ENCODE measurements at regions not wholly inside any gene's neighbourhood (a gene's known extent, or its start where the extent isn't known, plus 50 kb on each side); places are given as distances from the start of the nearest gene placed in this dataset.

- intact Hi-C loops (cut with DNase I), result no loop called here
- DNase-seq, result no peak
These were observed 131.2 kb upstream of the KIT start for GRCh38 chr4:54526560-54526959.

- DNase-seq, result no peak
- intact Hi-C loops (cut with DNase I), result no loop called here
These were observed 130.2 kb upstream of the KIT start for GRCh38 chr4:54527532-54527931.

GRCh38 chr4:54539500-54540029, 118.2 kb upstream of the KIT start:
- peak in 41 of 42 donors; percentile 2 to 84 (median 60) for DNase-seq
- intact Hi-C loops (cut with DNase I), result no loop called here

GRCh38 chr4:54540931-54541330, 116.8 kb upstream of the KIT start:
- peak in 1 of 42 donors; percentile 1 for DNase-seq
- intact Hi-C loops (cut with DNase I), result no loop called here

- peak in 1 of 42 donors; percentile 34 for DNase-seq
- intact Hi-C loops (cut with DNase I), result no loop called here
These were observed 116.2 kb upstream of the KIT start for GRCh38 chr4:54541426-54542118.

GRCh38 chr4:54542119-54542438, 115.7 kb upstream of the KIT start:
- intact Hi-C loops (cut with DNase I), result no loop called here
- peak in 1 of 42 donors; percentile 7 for DNase-seq

GRCh38 chr4:54542540-54543041, 115.2 kb upstream of the KIT start:
- intact Hi-C loops (cut with DNase I), result no loop called here
- DNase-seq, result peak in 3 of 42 donors; percentile 15 to 51 (median 44)

GRCh38 chr4:54543088-54543795, 114.5 kb upstream of the KIT start:
- no peak for DNase-seq
- intact Hi-C loops (cut with DNase I), result no loop called here

- intact Hi-C loops (cut with DNase I), result no loop called here
- DNase-seq, result no peak
These were observed 111.9 kb upstream of the KIT start for GRCh38 chr4:54545663-54546424.

GRCh38 chr4:54547299-54548097, 110.3 kb upstream of the KIT start:
- no peak for DNase-seq

GRCh38 chr4:54548098-54548620, 109.6 kb upstream of the KIT start:
- intact Hi-C loops (cut with DNase I), result no loop called here
- no peak for DNase-seq

More at GRCh38 chr4:54547299-54548097, 110.3 kb upstream of the KIT start:
- intact Hi-C loops (cut with DNase I), result no loop called here

- DNase-seq, result peak in 1 of 42 donors; percentile 17
- intact Hi-C loops (cut with DNase I), result no loop called here
These were observed 108.8 kb upstream of the KIT start for GRCh38 chr4:54548831-54549460.

- intact Hi-C loops (cut with DNase I), result loop anchor here (10.0 kb wide), 1 partner anchor 46 kb away; no protein-coding TSS in a partner anchor
- peak in 1 of 42 donors; percentile 29 for DNase-seq
These were observed 107.2 kb upstream of the KIT start for GRCh38 chr4:54550395-54551171.

- no peak for DNase-seq
- intact Hi-C loops (cut with DNase I), result loop anchor here (10.0 kb wide), 1 partner anchor 48 kb away; no protein-coding TSS in a partner anchor
These were observed 104.8 kb upstream of the KIT start for GRCh38 chr4:54553001-54553400.

GRCh38 chr4:54554339-54554990, 103.3 kb upstream of the KIT start:
- intact Hi-C loops (cut with DNase I), result loop anchor here (10.0 kb wide), 1 partner anchor 50 kb away; no protein-coding TSS in a partner anchor
- DNase-seq, result peak in 1 of 42 donors; percentile 25

GRCh38 chr4:54556051-54556450, 101.7 kb upstream of the KIT start:
- intact Hi-C loops (cut with DNase I), result loop anchor here (10.0 kb wide), 1 partner anchor 51 kb away; no protein-coding TSS in a partner anchor
- peak in 1 of 42 donors; percentile 25 for DNase-seq
